ENCODE measurements at regions not wholly inside any gene's neighbourhood (a gene's known extent, or its start where the extent isn't known, plus 50 kb on each side); places are given as distances from the start of the nearest gene placed in this dataset.

DNA sequence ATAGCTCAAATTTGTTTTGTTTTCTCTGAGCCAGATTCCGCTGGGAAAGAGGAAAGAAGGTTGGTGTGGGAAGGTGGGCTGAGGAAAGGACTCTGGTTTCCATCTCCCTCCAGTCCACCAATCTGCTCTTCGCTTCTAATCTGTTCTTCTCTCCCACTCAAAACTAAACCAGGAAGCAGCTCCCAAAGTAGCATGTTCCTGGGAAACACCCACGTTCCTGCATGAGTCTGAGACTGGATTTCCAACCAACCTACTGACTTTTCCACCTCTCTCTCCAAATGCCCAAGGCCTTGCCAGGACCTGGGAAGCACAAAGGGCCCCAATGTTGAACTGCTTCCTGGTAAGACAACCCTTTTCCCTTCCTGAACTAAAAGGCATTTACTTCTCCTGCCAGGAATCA lies 110.2 kb downstream of the WT1 start (continued):
- TF ChIP-seq ETS1 (IDR thresholded peaks at IDR 0.05): no peak
- TF ChIP-seq EZH2 (IDR thresholded peaks at IDR 0.05; ENCODE audit: low read depth, unreplicated experiment): no peak
- no peak for TF ChIP-seq CTCF (conservative IDR thresholded peaks at IDR 0.05; ENCODE audit: low read depth in 2 of 2)
- no peak for TF ChIP-seq POLR2AphosphoS5 (IDR thresholded peaks at IDR 0.05; ENCODE audit: low read depth)
- TF ChIP-seq ZNF331 (CRISPR knock-in tag; IDR thresholded peaks at IDR 0.05; ENCODE audit: low read depth): no peak

DNA sequence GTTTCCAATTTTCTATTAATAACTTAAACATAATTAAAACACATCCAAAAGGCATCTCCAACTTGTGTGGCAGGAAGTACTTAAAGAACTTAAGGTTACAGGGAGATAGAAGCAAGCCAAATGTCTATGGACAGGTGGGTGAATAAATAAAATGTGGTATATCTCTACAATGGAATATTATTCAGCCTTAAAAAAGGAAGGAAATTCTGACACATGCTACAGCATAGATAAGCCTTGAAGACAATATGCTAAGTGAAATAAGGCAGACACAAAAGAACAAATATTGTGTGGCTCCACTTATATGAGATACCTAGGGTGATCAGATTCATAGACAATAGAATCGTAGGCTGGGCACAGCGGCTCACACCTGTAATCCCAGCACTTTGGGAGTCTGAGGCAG lies 109.6 kb downstream of the WT1 start:
- Mint-ChIP-seq H3K27ac (no peak overlapping the region), H3K4me3 (no peak overlapping the region), H3K9me3 (no peaks in the 10 kb centered on the region), H3K36me3 (ENCODE audit: low read depth) (no peaks in the 10 kb centered on the region), H3K27me3 (ENCODE audit: insufficient read depth, low read depth, poor library complexity) (no peaks in the 10 kb centered on the region), H3K4me1 (no peaks in the 10 kb centered on the region)
- Histone ChIP-seq H3K9me2 (ENCODE audit: insufficient read depth) (no peaks in the 10 kb centered on the region), H3K4me3 (no peak overlapping the region), H3K36me3 (ENCODE audit: insufficient read depth) (no peaks in the 10 kb centered on the region), H3K27me3 (ENCODE audit: insufficient read depth) (no peaks in the 10 kb centered on the region), H3K79me2 (replicated peaks; ENCODE audit: insufficient read depth) (no peaks in the 10 kb centered on the region), H2AFZ (no peak overlapping the region), H3F3A (replicated peaks; ENCODE audit: low read depth) (no peaks in the 10 kb centered on the region), H4K20me1 (replicated peaks; ENCODE audit: insufficient read depth) (no peaks in the 10 kb centered on the region), H3K4me1 (ENCODE audit: insufficient read depth) (no peaks in the 10 kb centered on the region), H3K27ac (ENCODE audit: low read depth) (no peak overlapping the region), H3K4me2 (no peak overlapping the region)
- ATAC-seq (no peak), DNase-seq (ENCODE audit: low spot score) (no peak)
- no peak for TF ChIP-seq JUNB (IDR thresholded peaks at IDR 0.05; ENCODE audit: unreplicated experiment)
- no peak for TF ChIP-seq EZH2phosphoT487 (IDR thresholded peaks at IDR 0.05; ENCODE audit: unreplicated experiment)
- no peak for TF ChIP-seq ETS1 (IDR thresholded peaks at IDR 0.05)
- no peak for TF ChIP-seq ZNF114 (CRISPR knock-in tag; IDR thresholded peaks at IDR 0.05)
- TF ChIP-seq STAT1 (IDR thresholded peaks at IDR 0.05; ENCODE audit: unreplicated experiment): no peak

GRCh38 chr11:32326522-32326921 lies 108.8 kb downstream of the WT1 start:
- H3K9me3 Mint-ChIP-seq: no peaks in the 10 kb centered on the region
- no peaks in the 10 kb centered on the region for H3K36me3 Mint-ChIP-seq (ENCODE audit: low read depth)
- H3K4me1 Mint-ChIP-seq: no peaks in the 10 kb centered on the region
- no peak overlapping the region for H3K4me3 ChIP-seq
- H3K27me3 Mint-ChIP-seq (ENCODE audit: insufficient read depth, low read depth, poor library complexity): no peaks in the 10 kb centered on the region
- H3K4me2 ChIP-seq: no peak overlapping the region
- ATAC-seq: no peak
- no peaks in the 10 kb centered on the region for H3F3A ChIP-seq (replicated peaks; ENCODE audit: low read depth)
- H2AFZ ChIP-seq: no peak overlapping the region
- no peaks in the 10 kb centered on the region; the same call in 1 of the 2 replicates for H3K27me3 ChIP-seq (ENCODE audit: insufficient read depth)
- H3K9me2 ChIP-seq (ENCODE audit: insufficient read depth): no peaks in the 10 kb centered on the region
- no peaks in the 10 kb centered on the region for H3K36me3 ChIP-seq (ENCODE audit: insufficient read depth)
- no peak overlapping the region for H3K4me3 Mint-ChIP-seq
- H3K27ac ChIP-seq (ENCODE audit: low read depth): no peak overlapping the region
- no peaks in the 10 kb centered on the region for H3K79me2 ChIP-seq (replicated peaks; ENCODE audit: insufficient read depth)
- H3K27ac Mint-ChIP-seq: no peak overlapping the region
- no peak for DNase-seq (ENCODE audit: low spot score)
- no peaks in the 10 kb centered on the region for H3K4me1 ChIP-seq (ENCODE audit: insufficient read depth)
- H4K20me1 ChIP-seq (replicated peaks; ENCODE audit: insufficient read depth): no peaks in the 10 kb centered on the region
- TF ChIP-seq CREB1 (CRISPR knock-in tag; IDR thresholded peaks at IDR 0.05; ENCODE audit: low read depth) (no peak), CTCF (conservative IDR thresholded peaks at IDR 0.05; ENCODE audit: low read depth in 2 of 2) (no peak)

All from GM23338 (cell line).